Neuronal stem cell (in vitro differentiated cells): ENCODE measurements at regions not wholly inside any gene's neighbourhood (a gene's known extent, or its start where the extent isn't known, plus 50 kb on each side); places are given as distances from the start of the nearest gene placed in this dataset.
"Not testable (repeated sequence)": the region's sequence is repeated elsewhere in the genome, so short reads cannot be mapped to it uniquely, and the experiment has no call there.

Source experiments
- DNase-seq: peaks from one replicate; pipeline ENCODE4 v3.0.0-alpha.2; 2013; ENCODE audit warnings: low spot score
- H2AFZ ChIP-seq: one replicate; pipeline ENCODE4 v1.6.1; 2013; ENCODE audit warnings: mild to moderate bottlenecking, low read length, inconsistent platforms
- H2AK5ac ChIP-seq: 2 replicates; pipeline ENCODE4 v1.6.1; 2013; ENCODE audit warnings: low read depth, mild to moderate bottlenecking, inconsistent platforms, low read length, moderate library complexity, mixed read lengths
- H2BK120ac ChIP-seq: 2 replicates; pipeline ENCODE4 v1.6.1; 2013; ENCODE audit warnings: low read depth, mild to moderate bottlenecking, inconsistent platforms, low read length, moderate library complexity, mixed read lengths
- H2BK12ac ChIP-seq: one replicate; pipeline ENCODE4 v1.6.1; 2013; ENCODE audit warnings: low read length, inconsistent platforms
- H2BK15ac ChIP-seq: 2 replicates; pipeline ENCODE4 v1.6.1; 2013; ENCODE audit warnings: mild to moderate bottlenecking, low read length, inconsistent platforms, mixed read lengths
- H2BK5ac ChIP-seq: one replicate; pipeline ENCODE4 v1.6.1; 2013; ENCODE audit warnings: inconsistent platforms, mild to moderate bottlenecking, low read length, moderate library complexity
- H3K14ac ChIP-seq: one replicate; pipeline ENCODE4 v1.6.1; 2013; ENCODE audit warnings: low read length, inconsistent platforms
- H3K18ac ChIP-seq: 2 replicates; pipeline ENCODE4 v1.6.1; 2013; ENCODE audit warnings: low read length, inconsistent platforms
- H3K23ac ChIP-seq: 2 replicates; pipeline ENCODE4 v1.6.1; 2013; ENCODE audit warnings: low read depth, mild to moderate bottlenecking, mixed read lengths, low read length, inconsistent platforms; ENCODE audit not compliant: poor library complexity
- H3K27ac ChIP-seq: replicated peaks from 3 replicates; pipeline ENCODE4 v1.5.1; 2013; ENCODE audit warnings: low read length, inconsistent platforms
- H3K27me3 ChIP-seq, 3 experiments: 2 replicates each; pipeline ENCODE4 v1.6.1; 2013; ENCODE audit warnings: low read length in 3 of 3, mild to moderate bottlenecking in 2 of 3, inconsistent platforms in 1 of 3, low read depth in 1 of 3, mixed read lengths in 1 of 3, moderate library complexity in 1 of 3; ENCODE audit not compliant: control insufficient read depth in 3 of 3, insufficient read depth in 3 of 3
- H3K36me3 ChIP-seq, 2 donors: replicated peaks in 1 of 2; 2 replicates each; pipeline ENCODE4 v1.6.1; 2013; ENCODE audit warnings: low read length in 2 of 2; ENCODE audit not compliant: control insufficient read depth in 2 of 2, insufficient read depth in 2 of 2
- H3K4ac ChIP-seq: 2 replicates; pipeline ENCODE4 v1.6.1; 2013; ENCODE audit warnings: inconsistent platforms, mild to moderate bottlenecking, low read length, moderate library complexity
- H3K4me1 ChIP-seq, 2 donors: 1 replicate in 1 of 2; 2 replicates in 1 of 2; pipeline ENCODE4 v1.6.1; 2013; ENCODE audit warnings: low read length in 2 of 2, low read depth in 1 of 2; ENCODE audit not compliant: control insufficient read depth in 2 of 2, insufficient read depth in 1 of 2
- H3K4me2 ChIP-seq: one replicate; pipeline ENCODE4 v1.6.1; 2013; ENCODE audit warnings: mild to moderate bottlenecking, low read length, inconsistent platforms; ENCODE audit not compliant: insufficient read depth, poor library complexity, severe bottlenecking
- H3K4me3 ChIP-seq, 2 donors: 2 replicates each; pipeline ENCODE4 v1.5.1; 2013; ENCODE audit warnings: low read length in 2 of 2, mild to moderate bottlenecking in 2 of 2, inconsistent platforms in 1 of 2, moderate library complexity in 1 of 2
- H3K79me1 ChIP-seq: one replicate; pipeline ENCODE4 v1.6.1; 2013; ENCODE audit warnings: low read depth, mild to moderate bottlenecking, inconsistent platforms, low read length, moderate library complexity
- H3K9ac ChIP-seq: one replicate; pipeline ENCODE4 v1.6.1; 2013; ENCODE audit warnings: mild to moderate bottlenecking, low read depth, low read length, inconsistent platforms; ENCODE audit not compliant: poor library complexity
- H3K9me3 ChIP-seq, 2 donors: replicated peaks in 1 of 2; 2 replicates each; pipeline versions ENCODE3 to v1.6.1; 2013; ENCODE audit warnings: low read length in 2 of 2, mild to moderate bottlenecking in 2 of 2, inconsistent platforms in 1 of 2, low read depth in 1 of 2, mixed read lengths in 1 of 2, moderate library complexity in 1 of 2; ENCODE audit not compliant: control insufficient read depth in 2 of 2, insufficient read depth in 1 of 2
- H4K8ac ChIP-seq: one replicate; pipeline ENCODE4 v1.6.1; 2013; ENCODE audit warnings: low read depth, mild to moderate bottlenecking, inconsistent platforms, low read length, moderate library complexity
- H4K91ac ChIP-seq: one replicate; pipeline ENCODE4 v1.6.1; 2013; ENCODE audit warnings: low read length, low read depth, mild to moderate bottlenecking, inconsistent platforms; ENCODE audit not compliant: poor library complexity
- WGBS, 2 donors: extraction: QIAGEN DNeasy Blood & Tissue Kit; methylation state at CpG; one replicate each; pipeline ENCODE4 v1.1.7; 2013; ENCODE audit warnings: missing lambda C conversion rate in 2 of 2, mixed read lengths in 1 of 2; ENCODE audit not compliant: insufficient read length in 2 of 2, insufficient replicate concordance in 1 of 2; ENCODE audit errors: extremely low coverage in 2 of 2; 5-methylcytosine and 5-hydroxymethylcytosine counted together

DNA sequence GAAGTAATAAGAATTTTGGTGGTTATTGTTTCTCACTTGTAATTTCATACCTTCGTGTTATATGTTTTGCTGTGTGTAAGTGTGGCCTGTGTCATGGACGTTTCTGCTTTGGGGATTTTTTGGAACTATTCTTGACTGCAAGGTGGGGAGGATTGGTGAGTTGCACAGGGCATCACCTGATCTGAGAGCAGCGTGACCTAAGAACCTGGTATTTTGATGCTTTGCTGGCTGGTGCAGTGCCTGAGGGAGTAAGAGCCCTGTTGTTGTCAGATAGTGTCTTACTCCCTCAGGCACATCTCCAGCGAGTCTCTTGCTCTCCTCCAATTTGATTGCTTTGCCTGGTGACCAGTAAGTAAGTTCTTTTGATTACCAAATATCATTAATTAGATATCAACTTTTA lies 158.8 kb downstream of the KBTBD2 start:
- not testable (repeated sequence) for H3K9ac ChIP-seq, H3K79me1 ChIP-seq, H3K14ac ChIP-seq, H2BK120ac ChIP-seq, H3K36me3 ChIP-seq, DNase-seq, H3K9me3 ChIP-seq, H2AK5ac ChIP-seq, H3K18ac ChIP-seq, H2BK15ac ChIP-seq, H3K23ac ChIP-seq, H3K27ac ChIP-seq, H3K4me2 ChIP-seq, H2BK12ac ChIP-seq, H3K4me3 ChIP-seq, H4K8ac ChIP-seq, H3K27me3 ChIP-seq, H2AFZ ChIP-seq, H3K4ac ChIP-seq, H3K4me1 ChIP-seq, H2BK5ac ChIP-seq, H4K91ac ChIP-seq
- no CpG with 5 or more reads among the region's 4 CpGs for WGBS, 2 donors

- not testable (repeated sequence) for H2BK5ac ChIP-seq, H3K27ac ChIP-seq, H3K79me1 ChIP-seq
These were observed 162.3 kb downstream of the KBTBD2 start for GRCh38 chr7:32729335-32729675.

DNA sequence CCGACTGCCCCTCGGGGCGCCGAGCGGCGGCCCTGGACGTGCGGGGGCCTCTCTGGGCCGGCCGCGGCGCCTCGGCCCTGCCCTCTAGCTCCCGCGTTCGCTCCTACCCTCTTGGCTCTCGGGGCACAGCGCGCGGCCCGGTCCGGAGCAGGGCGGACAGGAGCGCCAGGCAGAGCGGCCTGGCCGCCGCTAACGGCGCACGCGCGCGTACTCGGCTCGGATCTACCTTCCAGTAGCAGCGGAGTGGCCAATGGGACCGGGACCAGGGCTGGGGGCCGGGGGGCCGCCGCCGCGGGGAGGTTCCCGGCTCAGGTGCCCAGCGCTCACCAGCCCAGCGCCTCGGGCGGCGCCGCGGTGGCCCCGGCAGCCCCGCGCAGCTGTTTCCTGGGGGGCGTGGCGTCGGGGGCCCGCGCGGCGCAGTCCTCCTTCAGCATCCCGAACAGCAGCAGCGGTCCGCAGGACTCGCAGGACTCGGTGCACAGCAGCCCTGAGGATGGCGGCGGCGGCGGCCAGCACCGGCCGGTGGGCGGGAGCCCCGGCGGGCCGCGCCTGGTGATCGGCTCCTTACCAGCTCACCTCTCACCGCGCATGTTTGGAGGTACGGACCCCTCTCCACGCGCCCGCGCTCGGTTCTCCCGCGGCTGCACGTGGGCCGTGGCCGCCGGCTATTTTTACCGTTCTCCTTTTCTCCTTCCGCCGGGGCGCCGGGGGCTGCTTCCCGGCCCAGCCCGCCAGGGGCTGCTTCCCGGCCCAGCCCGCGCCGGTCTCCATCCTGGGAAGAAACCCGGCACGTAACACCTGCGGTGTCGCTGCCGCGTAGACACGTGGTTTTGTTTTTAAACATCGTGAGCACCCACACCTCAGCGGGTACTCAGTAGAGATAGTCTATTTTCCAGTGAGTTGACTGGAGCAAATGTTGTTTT lies 162.9 kb downstream of the KBTBD2 start:
- WGBS, 2 donors: no CpG with 5 or more reads among the region's 111 CpGs
- H2AK5ac ChIP-seq, H3K79me1 ChIP-seq: not testable (repeated sequence)

More at GRCh38 chr7:32729335-32729675, 162.3 kb downstream of the KBTBD2 start:
- not testable (repeated sequence) for H3K18ac ChIP-seq, H3K14ac ChIP-seq, H4K8ac ChIP-seq, H3K23ac ChIP-seq, H4K91ac ChIP-seq, H3K9me3 ChIP-seq, H2BK12ac ChIP-seq, H3K36me3 ChIP-seq, H3K4me1 ChIP-seq, H2AK5ac ChIP-seq, H3K9ac ChIP-seq, H2BK120ac ChIP-seq, H3K4ac ChIP-seq, H3K27me3 ChIP-seq, H2BK15ac ChIP-seq
- DNase-seq: peak; percentile 1
- peak overlapping the region; percentile 25 for H3K4me2 ChIP-seq
- WGBS, 2 donors: no CpG with 5 or more reads among the region's 5 CpGs
- H3K4me3 ChIP-seq: peak overlapping the region in 1 of 2 donors; percentile 75
- peak overlapping the region; percentile 87 for H2AFZ ChIP-seq

DNA sequence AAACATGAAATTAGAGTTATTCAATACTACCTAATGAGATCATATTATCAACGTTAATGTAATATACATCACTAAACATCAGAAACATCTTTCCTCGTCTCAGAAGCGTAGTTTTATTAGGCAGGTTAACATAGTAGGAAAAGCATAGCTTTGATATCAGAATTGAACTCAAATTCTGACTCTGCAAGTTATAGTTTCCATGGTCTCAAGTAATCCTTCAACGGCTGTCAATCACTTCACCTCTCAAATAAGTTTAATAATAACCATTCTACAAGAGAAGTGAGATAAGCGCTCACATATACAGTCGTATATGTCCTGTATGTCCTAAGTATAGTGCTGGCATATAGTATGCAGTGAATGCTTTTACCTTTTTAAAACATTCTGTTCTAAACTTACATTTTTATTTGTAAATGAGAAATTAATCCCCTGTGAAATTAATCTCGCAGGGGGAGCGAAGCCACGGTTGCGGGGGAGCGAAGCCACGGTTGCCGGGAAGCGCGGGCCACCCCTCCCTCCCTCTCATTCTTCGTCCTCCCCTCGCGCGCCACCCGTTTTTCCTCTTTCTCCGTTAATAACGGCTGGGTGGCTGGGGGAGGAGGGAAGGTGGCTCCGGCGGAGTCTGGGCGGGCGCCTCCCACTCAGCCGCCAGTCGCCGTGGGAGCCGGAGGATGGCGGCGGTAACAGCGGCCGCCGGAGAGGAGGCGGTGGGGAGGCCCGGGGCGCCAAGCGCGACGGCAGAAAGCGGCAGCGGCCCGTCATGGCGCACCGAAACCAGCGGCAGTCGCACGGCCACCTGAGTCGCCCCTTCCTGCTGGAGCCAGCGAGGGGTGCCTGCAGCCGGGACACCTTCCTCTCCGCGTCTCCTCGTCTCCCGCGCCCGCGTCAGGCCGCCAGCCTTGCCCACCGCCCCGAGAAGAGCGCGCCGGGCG lies 163.8 kb downstream of the KBTBD2 start:
- not testable (repeated sequence) for H4K8ac ChIP-seq, H2AK5ac ChIP-seq, H2BK12ac ChIP-seq, H3K4ac ChIP-seq, H2BK120ac ChIP-seq, H2BK15ac ChIP-seq, H3K36me3 ChIP-seq, H4K91ac ChIP-seq, H3K9me3 ChIP-seq, H3K4me1 ChIP-seq, H3K27me3 ChIP-seq, H3K79me1 ChIP-seq
- no CpG with 5 or more reads among the region's 66 CpGs for WGBS, 2 donors
- H3K4me3 ChIP-seq: peak overlapping the region; percentile 75 to 84
- H3K27ac ChIP-seq: peak overlapping the region; percentile 88
- H3K18ac ChIP-seq: peak overlapping the region; percentile 98
- H3K9ac ChIP-seq: peak overlapping the region; percentile 97
- H3K23ac ChIP-seq: peak overlapping the region; percentile 80
- peak overlapping the region; percentile 54 for H3K4me2 ChIP-seq
- H2BK5ac ChIP-seq: peak overlapping the region; percentile 66
- DNase-seq: peak; percentile 48
- H2AFZ ChIP-seq: peak overlapping the region; percentile 87
- peak overlapping the region; percentile 56 for H3K14ac ChIP-seq

More for the DNA sequence above, 162.9 kb downstream of the KBTBD2 start:
- not testable (repeated sequence) for H4K8ac ChIP-seq, H3K27me3 ChIP-seq, H3K9me3 ChIP-seq, H3K36me3 ChIP-seq, H2BK12ac ChIP-seq, H3K4me1 ChIP-seq, H4K91ac ChIP-seq, H3K4ac ChIP-seq, H2BK120ac ChIP-seq, H2BK15ac ChIP-seq
- Histone ChIP-seq H3K18ac (peak overlapping the region; percentile 98), H3K23ac (peak overlapping the region; percentile 80), H3K14ac (peak overlapping the region; percentile 56), H2AFZ (peak overlapping the region; percentile 87), H3K9ac (peak overlapping the region; percentile 97), H3K27ac (peak overlapping the region; percentile 88), H3K4me2 (peak overlapping the region; percentile 54), H2BK5ac (peak overlapping the region; percentile 66), H3K4me3 (peak overlapping the region; percentile 75 to 84)
- DNase-seq: peak; percentile 65
